Neural progenitor cell (in vitro differentiated cells): ENCODE measurements at regions not wholly inside any gene's neighbourhood (a gene's known extent, or its start where the extent isn't known, plus 50 kb on each side); places are given as distances from the start of the nearest gene placed in this dataset.

Experiments used
- EZH2 ChIP-seq: fragments of 200-600 bp; sonication (generic); IDR thresholded peaks from 2 replicates; pipeline ENCODE4 v1.6.1; 2017; ENCODE audit warnings: antibody characterized with exemption, mild to moderate bottlenecking, moderate library complexity
- TF ChIP-seq, protein P1 (sequence below): fragments of 200-600 bp; sonication (generic); IDR thresholded peaks from 2 replicates; pipeline ENCODE4 v1.5.1; 2017; ENCODE audit warnings: antibody characterized with exemption, mild to moderate bottlenecking

- TF ChIP-seq, protein P1, sequence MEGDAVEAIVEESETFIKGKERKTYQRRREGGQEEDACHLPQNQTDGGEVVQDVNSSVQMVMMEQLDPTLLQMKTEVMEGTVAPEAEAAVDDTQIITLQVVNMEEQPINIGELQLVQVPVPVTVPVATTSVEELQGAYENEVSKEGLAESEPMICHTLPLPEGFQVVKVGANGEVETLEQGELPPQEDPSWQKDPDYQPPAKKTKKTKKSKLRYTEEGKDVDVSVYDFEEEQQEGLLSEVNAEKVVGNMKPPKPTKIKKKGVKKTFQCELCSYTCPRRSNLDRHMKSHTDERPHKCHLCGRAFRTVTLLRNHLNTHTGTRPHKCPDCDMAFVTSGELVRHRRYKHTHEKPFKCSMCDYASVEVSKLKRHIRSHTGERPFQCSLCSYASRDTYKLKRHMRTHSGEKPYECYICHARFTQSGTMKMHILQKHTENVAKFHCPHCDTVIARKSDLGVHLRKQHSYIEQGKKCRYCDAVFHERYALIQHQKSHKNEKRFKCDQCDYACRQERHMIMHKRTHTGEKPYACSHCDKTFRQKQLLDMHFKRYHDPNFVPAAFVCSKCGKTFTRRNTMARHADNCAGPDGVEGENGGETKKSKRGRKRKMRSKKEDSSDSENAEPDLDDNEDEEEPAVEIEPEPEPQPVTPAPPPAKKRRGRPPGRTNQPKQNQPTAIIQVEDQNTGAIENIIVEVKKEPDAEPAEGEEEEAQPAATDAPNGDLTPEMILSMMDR, result peak; percentile 17
- TF ChIP-seq EZH2, result no peak
Observed at GRCh38 chr14:21796916-21797315, 123.3 kb upstream of the OR4E1 start.
